Central memory CD4-positive, alpha-beta T cell (primary cell): ENCODE measurements at regions not wholly inside any gene's neighbourhood (a gene's known extent, or its start where the extent isn't known, plus 50 kb on each side); places are given as distances from the start of the nearest gene placed in this dataset.

ENCODE experiments used
- DNase-seq: peaks from one replicate; pipeline ENCODE4 v3.0.0; 2022

- DNase-seq, result no peak
Observed at GRCh38 chr13:40488869-40489391, 177.5 kb downstream of the FOXO1 start.

GRCh38 chr13:40490086-40490758 is 176.2 kb downstream of the FOXO1 start:
- DNase-seq, result peak; percentile 58

DNA sequence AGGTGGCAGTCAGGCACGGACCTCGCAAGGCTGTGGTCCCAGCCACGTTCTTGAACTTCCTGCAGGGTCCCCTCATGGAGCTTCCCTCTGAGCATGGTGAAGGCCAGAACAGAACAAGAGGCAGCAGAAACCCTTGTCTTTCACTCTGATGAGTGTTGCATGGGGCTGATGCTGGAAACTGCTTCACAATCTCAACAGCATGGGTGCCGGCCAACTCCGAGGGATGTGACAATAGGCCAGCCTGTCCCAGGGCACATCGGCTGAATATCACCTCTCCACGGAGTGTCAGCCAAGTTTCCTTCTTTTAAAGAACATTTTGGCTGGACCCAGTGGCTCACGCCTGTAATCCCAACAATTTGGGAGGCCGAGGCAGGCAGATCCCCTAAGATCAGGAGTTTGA is 173.9 kb downstream of the FOXO1 start:
- DNase-seq, result no peak

GRCh38 chr13:40494513-40494912 is 171.9 kb downstream of the FOXO1 start:
- DNase-seq, result peak; percentile 46

GRCh38 chr13:40494946-40495620 is 171.4 kb downstream of the FOXO1 start:
- peak; percentile 60 for DNase-seq

DNA sequence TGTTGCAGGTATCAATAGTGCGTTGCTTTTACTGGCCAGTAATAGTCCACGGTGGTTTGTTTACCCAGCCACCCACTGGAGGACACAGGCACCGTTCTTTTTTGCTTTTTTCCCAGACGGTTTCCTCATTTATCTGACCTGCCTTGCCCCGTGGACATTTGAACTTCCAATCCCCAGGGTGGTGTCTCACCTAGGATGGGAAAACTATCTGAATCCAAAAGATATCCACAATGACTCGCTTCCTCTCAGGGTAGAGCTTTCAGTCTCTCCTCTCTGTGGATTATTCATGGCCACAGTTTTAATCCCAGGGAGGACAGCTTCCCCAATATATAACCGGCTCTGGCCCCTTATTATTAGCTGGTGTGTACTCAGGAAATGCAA is 170.8 kb downstream of the FOXO1 start:
- no peak for DNase-seq

GRCh38 chr13:40496035-40496810 is 170.2 kb downstream of the FOXO1 start:
- DNase-seq, result no peak

GRCh38 chr13:40498461-40498860 is 168.0 kb downstream of the FOXO1 start:
- no peak for DNase-seq

DNA sequence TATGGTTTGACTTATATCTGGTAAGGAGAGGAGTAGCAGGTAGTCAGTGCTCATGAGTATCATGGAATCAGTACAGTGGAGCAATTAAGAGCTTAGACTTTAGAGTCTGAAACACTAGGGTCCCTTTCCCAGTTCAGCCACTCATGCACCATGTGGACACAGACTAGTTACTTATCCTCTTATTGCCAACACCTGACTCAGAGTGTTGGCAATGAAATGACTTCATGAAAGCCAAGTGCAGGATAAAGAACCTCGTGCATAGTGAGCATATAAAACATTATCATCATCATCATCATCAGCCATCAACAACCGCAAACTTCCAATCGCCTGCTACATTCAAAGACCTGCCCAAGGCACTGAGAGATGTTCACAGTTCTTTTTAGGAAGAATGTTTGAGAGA is 164.2 kb downstream of the FOXO1 start:
- no peak for DNase-seq

DNA sequence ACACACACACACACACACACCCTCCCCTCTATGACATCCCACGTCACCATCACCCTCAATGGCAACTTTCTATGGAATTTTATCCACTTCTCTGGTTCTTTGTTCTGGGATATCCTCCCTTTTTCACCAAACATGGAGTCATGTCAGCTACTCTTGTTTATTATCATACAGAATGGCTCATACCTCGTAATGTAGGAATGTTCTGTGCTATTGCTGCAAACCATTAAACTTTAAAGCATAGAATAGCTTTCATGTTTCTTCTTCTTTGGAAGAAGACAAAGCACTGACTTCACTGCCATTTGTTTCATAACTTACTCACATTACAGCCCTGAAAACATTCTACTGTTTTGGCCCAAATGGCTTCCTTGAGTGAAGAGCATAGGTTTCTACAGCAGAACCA is 163.4 kb downstream of the FOXO1 start:
- no peak for DNase-seq

DNA sequence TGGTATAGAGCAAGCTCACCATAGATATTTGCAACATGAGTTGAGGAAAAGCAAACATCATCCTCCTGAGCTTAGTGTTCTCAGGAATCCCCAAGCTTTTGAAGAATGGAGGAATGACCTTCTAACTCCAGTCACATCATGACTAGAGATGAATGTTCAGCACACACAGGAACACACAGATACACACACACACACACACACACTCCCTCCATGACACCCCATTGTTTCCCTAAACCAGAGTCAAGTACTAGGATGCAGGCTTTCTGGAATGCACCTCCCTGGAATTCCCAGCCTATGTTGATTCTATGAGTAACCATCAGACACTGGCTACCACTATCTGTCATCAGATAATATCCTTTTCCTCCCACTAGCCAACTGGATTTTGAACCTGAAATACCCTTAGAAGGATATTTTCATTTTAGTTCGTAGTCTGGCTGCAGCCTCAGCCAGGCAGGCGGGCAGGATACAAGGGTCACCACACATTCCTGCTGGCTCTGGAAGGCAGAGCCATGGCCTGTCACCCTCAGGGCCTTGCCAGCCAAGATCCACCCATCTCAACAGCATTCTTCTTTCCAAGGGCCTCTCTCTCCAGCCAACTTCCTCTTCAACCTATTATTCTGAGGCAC is 162.4 kb downstream of the FOXO1 start:
- DNase-seq, result no peak

DNA sequence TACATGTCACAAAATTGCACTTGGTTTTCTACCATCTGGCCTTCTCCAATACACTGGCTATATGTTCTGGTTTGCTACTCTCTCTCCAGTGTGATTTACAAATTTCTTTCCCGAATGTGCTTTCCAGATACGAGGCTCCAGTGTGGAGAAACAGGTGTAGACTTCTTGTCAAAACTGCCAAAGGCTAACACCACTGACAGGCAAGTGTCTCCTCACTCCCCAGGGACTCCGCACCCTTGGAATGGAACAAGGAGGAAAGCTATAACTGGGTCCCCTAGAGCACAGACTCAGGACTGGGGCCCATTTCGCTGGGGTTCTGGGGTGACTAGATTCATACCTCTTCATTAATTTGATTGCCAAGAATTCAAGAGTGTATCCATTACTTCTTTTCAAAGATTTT is 161.8 kb downstream of the FOXO1 start:
- no peak for DNase-seq

DNA sequence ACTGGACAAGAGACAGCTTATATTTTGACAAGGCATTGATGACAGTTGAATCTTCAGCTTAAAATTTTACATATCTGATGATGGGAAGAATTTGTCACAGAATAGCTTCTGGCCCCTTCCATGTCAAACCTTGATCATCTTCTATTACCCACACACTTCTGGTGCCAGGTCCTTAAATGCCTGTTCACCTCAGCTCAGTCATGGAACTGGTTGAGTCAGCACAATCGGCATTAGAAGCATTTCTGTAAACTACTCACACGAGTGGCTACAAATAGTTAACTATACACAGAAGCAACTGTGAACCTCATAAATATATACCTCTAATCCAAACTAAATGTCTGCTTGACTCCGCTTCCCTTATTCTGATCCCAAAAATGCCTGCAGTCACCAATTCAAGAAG is 161.2 kb downstream of the FOXO1 start:
- DNase-seq, result no peak
